Fibroblast of skin of right biceps (primary cell): ENCODE measurements at regions not wholly inside any gene's neighbourhood (a gene's known extent, or its start where the extent isn't known, plus 50 kb on each side); places are given as distances from the start of the nearest gene placed in this dataset.
"Not testable (repeated sequence)": the region's sequence is repeated elsewhere in the genome, so short reads cannot be mapped to it uniquely, and the experiment has no call there.

ENCODE experiments used
- DNase-seq: peaks from one replicate; pipeline ENCODE4 v3.0.0-alpha.2; 2013

GRCh38 chr5:116912221-116912620, 337.6 kb upstream of the SEMA6A start:
- DNase-seq: no peak

- no peak for DNase-seq
Observed at GRCh38 chr5:116911074-116911473, 336.5 kb upstream of the SEMA6A start.

GRCh38 chr5:116908537-116908936, 333.9 kb upstream of the SEMA6A start:
- DNase-seq: no peak

- DNase-seq: no peak
Observed at GRCh38 chr5:116905885-116906284, 331.3 kb upstream of the SEMA6A start.

- no peak for DNase-seq
Observed at GRCh38 chr5:116900793-116901192, 326.2 kb upstream of the SEMA6A start.

GRCh38 chr5:116898917-116899316, 324.3 kb upstream of the SEMA6A start:
- no peak for DNase-seq

GRCh38 chr5:116897291-116897690, 322.7 kb upstream of the SEMA6A start:
- DNase-seq: no peak

GRCh38 chr5:116896001-116896400, 321.4 kb upstream of the SEMA6A start:
- no peak for DNase-seq

GRCh38 chr5:116892993-116893392, 318.4 kb upstream of the SEMA6A start:
- no peak for DNase-seq

GRCh38 chr5:116887104-116887503, 312.5 kb upstream of the SEMA6A start:
- DNase-seq: no peak

GRCh38 chr5:116885825-116886224, 311.2 kb upstream of the SEMA6A start:
- no peak for DNase-seq

GRCh38 chr5:116883875-116884274, 309.3 kb upstream of the SEMA6A start:
- no peak for DNase-seq

- no peak for DNase-seq
Observed at GRCh38 chr5:116881921-116882531, 307.4 kb upstream of the SEMA6A start.

GRCh38 chr5:116880601-116881000, 306.0 kb upstream of the SEMA6A start:
- no peak for DNase-seq

GRCh38 chr5:116880150-116880549, 305.5 kb upstream of the SEMA6A start:
- DNase-seq: no peak

- DNase-seq: no peak
Observed at GRCh38 chr5:116876240-116876840, 301.7 kb upstream of the SEMA6A start.

- DNase-seq: peak; percentile 9
Observed at GRCh38 chr5:116872986-116873385, 298.4 kb upstream of the SEMA6A start.

- no peak for DNase-seq
Observed at GRCh38 chr5:116872486-116872885, 297.9 kb upstream of the SEMA6A start.

- not testable (repeated sequence) for DNase-seq
Observed at GRCh38 chr5:116867825-116868224, 293.2 kb upstream of the SEMA6A start.

- no peak for DNase-seq
Observed at GRCh38 chr5:116865651-116866050, 291.0 kb upstream of the SEMA6A start.

- no peak for DNase-seq
Observed at GRCh38 chr5:116864838-116865190, 290.2 kb upstream of the SEMA6A start.

- no peak for DNase-seq
Observed at GRCh38 chr5:116864157-116864837, 289.7 kb upstream of the SEMA6A start.

GRCh38 chr5:116862632-116863455, 288.2 kb upstream of the SEMA6A start:
- no peak for DNase-seq

GRCh38 chr5:116861666-116862065, 287.0 kb upstream of the SEMA6A start:
- peak; percentile 2 for DNase-seq
